GM12892 (cell line): ENCODE measurements at regions not wholly inside any gene's neighbourhood (a gene's known extent, or its start where the extent isn't known, plus 50 kb on each side); places are given as distances from the start of the nearest gene placed in this dataset.

ENCODE experiments used
- POLR2A ChIP-seq: IDR thresholded peaks from 2 replicates; pipeline ENCODE4 v1.6.1; 2011; ENCODE audit warnings: low read depth, low read length, control low read depth
- POLR2AphosphoS5 ChIP-seq: IDR thresholded peaks from 2 replicates; pipeline ENCODE4 v1.6.1; 2011; ENCODE audit warnings: low read depth, low read length, control low read depth

GRCh38 chr3:117589454-117589853, 879.9 kb downstream of the TUSC7 start:
- TF ChIP-seq POLR2A (no peak), POLR2AphosphoS5 (no peak)
